ENCODE measurements at regions not wholly inside any gene's neighbourhood (a gene's known extent, or its start where the extent isn't known, plus 50 kb on each side); places are given as distances from the start of the nearest gene placed in this dataset.

GRCh38 chr2:746697-747096, 69.5 kb upstream of the TMEM18 start:
- TF ChIP-seq CTCF (IDR thresholded peaks at IDR 0.05) (no peak), POLR2A (IDR thresholded peaks at IDR 0.05) (no peak)
